IPS-NIHi7 (cell line): ENCODE measurements at regions not wholly inside any gene's neighbourhood (a gene's known extent, or its start where the extent isn't known, plus 50 kb on each side); places are given as distances from the start of the nearest gene placed in this dataset.
"Not testable (repeated sequence)": the region's sequence is repeated elsewhere in the genome, so short reads cannot be mapped to it uniquely, and the experiment has no call there.

Experiments used
- DNase-seq: peaks from one replicate; pipeline ENCODE4 v3.0.0; 2012; ENCODE audit warnings: mixed read lengths; ENCODE audit errors: extremely low spot score

GRCh38 chr10:84846658-84847316, 518.4 kb downstream of the CCSER2 start:
- DNase-seq = no peak

- DNase-seq = no peak
These were observed 520.6 kb downstream of the CCSER2 start for GRCh38 chr10:84848967-84849366.

GRCh38 chr10:84850826-84851225, 522.4 kb downstream of the CCSER2 start:
- no peak for DNase-seq

GRCh38 chr10:84854439-84854838, 526.0 kb downstream of the CCSER2 start:
- DNase-seq = no peak

- DNase-seq = no peak
These were observed 532.5 kb downstream of the CCSER2 start for GRCh38 chr10:84860855-84861254.

- DNase-seq = no peak
These were observed 534.2 kb downstream of the CCSER2 start for GRCh38 chr10:84862551-84862950.

GRCh38 chr10:84863675-84864074, 535.3 kb downstream of the CCSER2 start:
- no peak for DNase-seq

GRCh38 chr10:84876116-84876999, 548.0 kb downstream of the CCSER2 start:
- DNase-seq = no peak

- DNase-seq = no peak
These were observed 551.6 kb downstream of the CCSER2 start for GRCh38 chr10:84879991-84880390.

GRCh38 chr10:84881696-84882095, 553.3 kb downstream of the CCSER2 start:
- not testable (repeated sequence) for DNase-seq

GRCh38 chr10:84890706-84891105, 562.3 kb downstream of the CCSER2 start:
- no peak for DNase-seq

- DNase-seq = no peak
These were observed 563.2 kb downstream of the CCSER2 start for GRCh38 chr10:84891631-84892030.

GRCh38 chr10:84895541-84895940, 567.2 kb downstream of the CCSER2 start:
- DNase-seq = no peak

- no peak for DNase-seq
These were observed 568.5 kb downstream of the CCSER2 start for GRCh38 chr10:84896909-84897308.

GRCh38 chr10:84899268-84899667, 570.9 kb downstream of the CCSER2 start:
- no peak for DNase-seq

GRCh38 chr10:84900141-84900540, 571.8 kb downstream of the CCSER2 start:
- DNase-seq = no peak

GRCh38 chr10:84901885-84902284, 573.5 kb downstream of the CCSER2 start:
- DNase-seq = no peak

GRCh38 chr10:84902553-84902952, 574.2 kb downstream of the CCSER2 start:
- no peak for DNase-seq

- no peak for DNase-seq
These were observed 574.9 kb downstream of the CCSER2 start for GRCh38 chr10:84903320-84903719.

- DNase-seq = no peak
These were observed 579.1 kb downstream of the CCSER2 start for GRCh38 chr10:84907461-84908009.

GRCh38 chr10:84908491-84908890, 580.1 kb downstream of the CCSER2 start:
- no peak for DNase-seq

- no peak for DNase-seq
These were observed 593.3 kb downstream of the CCSER2 start for GRCh38 chr10:84921701-84922100.

GRCh38 chr10:84924131-84924530, 595.7 kb downstream of the CCSER2 start:
- DNase-seq = no peak
